ENCODE measurements at regions not wholly inside any gene's neighbourhood (a gene's known extent, or its start where the extent isn't known, plus 50 kb on each side); places are given as distances from the start of the nearest gene placed in this dataset.

DNA sequence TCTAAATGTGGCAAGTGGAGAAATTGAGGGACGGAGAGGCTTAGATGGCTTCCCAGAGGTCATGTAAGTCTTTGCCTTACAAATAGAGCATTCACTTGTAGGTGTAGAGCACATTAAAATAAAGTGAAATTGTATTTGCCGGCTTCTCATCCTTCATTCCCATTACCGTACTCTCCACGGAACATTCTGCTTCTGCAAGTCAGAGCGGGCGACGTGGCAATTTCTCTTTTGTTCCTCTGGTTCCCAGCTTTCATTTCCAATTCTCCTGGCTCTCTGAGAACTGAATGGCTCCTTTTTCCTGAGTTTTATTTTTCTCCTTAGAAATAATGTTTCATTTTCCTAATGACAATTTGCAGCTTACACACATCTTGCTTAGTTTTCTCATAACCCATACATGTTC lies 51.3 kb upstream of the PFKP start:
- DNase-seq (no peak), ATAC-seq (no peak)
- Mint-ChIP-seq H3K36me3 (ENCODE audit: low read depth) (no peaks in the 10 kb centered on the region), H3K9me3 (ENCODE audit: low read depth) (peaks cover 3% of the 10 kb centered on the region), H3K4me3 (no peak overlapping the region), H3K4me1 (no peaks in the 10 kb centered on the region), H3K27ac (no peak overlapping the region), H3K27me3 (peaks cover 31% of the 10 kb centered on the region)
- POLR2A ChIA-PET = no interaction called here
- CTCF ChIA-PET = no interaction called here
- intact Hi-C loops (cut with DNase I, micrococcal nuclease) = no loop called here

DNA sequence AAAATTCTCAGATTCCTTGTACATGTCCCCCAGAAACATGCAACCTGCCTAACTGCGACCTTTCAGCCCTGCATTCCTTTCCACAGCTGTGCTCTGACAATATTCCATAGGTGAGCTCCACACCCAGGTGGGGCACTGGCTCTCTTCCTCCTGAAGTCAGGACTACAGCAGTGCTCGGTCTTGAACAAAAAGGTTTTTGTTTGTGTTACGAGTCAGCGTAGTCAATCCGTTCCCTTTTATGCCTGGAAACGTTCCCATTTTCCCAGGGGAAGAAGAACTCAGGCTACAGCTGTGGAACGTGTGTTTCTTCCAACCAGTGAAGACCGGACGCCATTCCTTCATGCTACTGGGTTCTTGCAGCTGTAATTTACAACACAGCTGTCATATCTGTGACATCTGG lies 52.4 kb upstream of the PFKP start:
- intact Hi-C loops (cut with DNase I, micrococcal nuclease) = no loop called here
- no peak for ATAC-seq
- CTCF ChIA-PET = interaction anchor here (1.0 kb wide), 1 partner anchor 10 kb away, joined by 3 read pairs; no protein-coding TSS in a partner anchor
- POLR2A ChIA-PET = no interaction called here
- no peak for DNase-seq
- Mint-ChIP-seq H3K4me1 (no peaks in the 10 kb centered on the region), H3K27me3 (peaks cover 31% of the 10 kb centered on the region), H3K4me3 (no peak overlapping the region), H3K36me3 (ENCODE audit: low read depth) (no peaks in the 10 kb centered on the region), H3K27ac (no peak overlapping the region), H3K9me3 (ENCODE audit: low read depth) (peaks cover 3% of the 10 kb centered on the region)

GRCh38 chr10:3012223-3012622 lies 55.1 kb upstream of the PFKP start:
- no peak for ATAC-seq
- H3K4me3 Mint-ChIP-seq = no peak overlapping the region
- peaks cover 33% of the 10 kb centered on the region for H3K27me3 Mint-ChIP-seq
- no peak for DNase-seq
- no peak overlapping the region for H3K27ac Mint-ChIP-seq
- peaks cover 3% of the 10 kb centered on the region for H3K9me3 Mint-ChIP-seq (ENCODE audit: low read depth)
- ChIA-PET CTCF (no interaction called here), POLR2A (no interaction called here)
- intact Hi-C loops (cut with DNase I, micrococcal nuclease) = no loop called here
- peaks cover 2% of the 10 kb centered on the region for H3K4me1 Mint-ChIP-seq
- H3K36me3 Mint-ChIP-seq (ENCODE audit: low read depth) = no peaks in the 10 kb centered on the region

GRCh38 chr10:3010816-3011460 lies 56.4 kb upstream of the PFKP start:
- H3K27me3 Mint-ChIP-seq = peaks cover 41% of the 10 kb centered on the region
- POLR2A ChIA-PET = no interaction called here
- H3K4me3 Mint-ChIP-seq = no peak overlapping the region
- CTCF ChIA-PET = interaction anchor here (0.6 to 0.7 kb wide), 2 partner anchors 235 to 1455 kb away, joined by 3 read pairs; no protein-coding TSS in a partner anchor
- no peaks in the 10 kb centered on the region for H3K36me3 Mint-ChIP-seq (ENCODE audit: low read depth)
- peaks cover 2% of the 10 kb centered on the region for H3K4me1 Mint-ChIP-seq
- DNase-seq = peak; percentile 14
- no peak overlapping the region for H3K27ac Mint-ChIP-seq
- intact Hi-C loops (cut with DNase I, micrococcal nuclease) = no loop called here
- peaks cover 3% of the 10 kb centered on the region for H3K9me3 Mint-ChIP-seq (ENCODE audit: low read depth)
- peak; percentile 58 for ATAC-seq

GRCh38 chr10:3010334-3010733 lies 57.0 kb upstream of the PFKP start:
- peaks cover 41% of the 10 kb centered on the region for H3K27me3 Mint-ChIP-seq
- POLR2A ChIA-PET = no interaction called here

DNA sequence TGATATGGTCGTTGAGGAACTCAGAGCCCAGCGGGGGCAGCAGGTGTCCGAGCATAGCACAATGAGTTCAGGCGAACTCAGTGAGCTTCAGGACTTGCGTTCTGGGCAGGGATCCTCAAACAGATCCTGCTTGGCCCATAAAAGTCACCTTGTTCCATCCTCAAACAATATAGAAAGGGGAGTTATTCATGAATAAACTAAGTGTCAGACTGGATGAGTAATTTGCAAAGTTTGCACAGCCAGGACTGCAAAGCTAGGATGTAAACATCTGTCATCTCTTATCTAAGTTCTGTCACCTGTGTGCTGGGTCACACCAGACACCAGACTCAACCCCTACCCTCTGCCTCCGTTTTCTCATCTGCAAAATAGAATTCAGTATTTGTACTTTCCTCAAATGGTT lies 58.0 kb upstream of the PFKP start:
- ChIA-PET POLR2A (no interaction called here), CTCF (no interaction called here)
- peaks cover 2% of the 10 kb centered on the region for H3K4me1 Mint-ChIP-seq
- no peak for DNase-seq
- H3K4me3 Mint-ChIP-seq = no peak overlapping the region
- intact Hi-C loops (cut with DNase I, micrococcal nuclease) = no loop called here
- peak; percentile 53 for ATAC-seq
- H3K27me3 Mint-ChIP-seq = peaks cover 41% of the 10 kb centered on the region
- H3K9me3 Mint-ChIP-seq (ENCODE audit: low read depth) = peaks cover 3% of the 10 kb centered on the region
- H3K36me3 Mint-ChIP-seq (ENCODE audit: low read depth) = no peaks in the 10 kb centered on the region
- no peak overlapping the region for H3K27ac Mint-ChIP-seq

More at GRCh38 chr10:3010334-3010733, 57.0 kb upstream of the PFKP start:
- peaks cover 2% of the 10 kb centered on the region for H3K4me1 Mint-ChIP-seq
- intact Hi-C loops (cut with DNase I, micrococcal nuclease) = no loop called here
- H3K9me3 Mint-ChIP-seq (ENCODE audit: low read depth) = peaks cover 3% of the 10 kb centered on the region
- no peaks in the 10 kb centered on the region for H3K36me3 Mint-ChIP-seq (ENCODE audit: low read depth)
- H3K27ac Mint-ChIP-seq = no peak overlapping the region
- no peak overlapping the region for H3K4me3 Mint-ChIP-seq
- DNase-seq (no peak), ATAC-seq (no peak)
- CTCF ChIA-PET = no interaction called here

- peaks cover 40% of the 10 kb centered on the region for H3K27me3 Mint-ChIP-seq
- H3K4me1 Mint-ChIP-seq = peaks cover 2% of the 10 kb centered on the region
- CTCF ChIA-PET = no interaction called here
These were observed 58.7 kb upstream of the PFKP start for GRCh38 chr10:3008518-3009195.

DNA sequence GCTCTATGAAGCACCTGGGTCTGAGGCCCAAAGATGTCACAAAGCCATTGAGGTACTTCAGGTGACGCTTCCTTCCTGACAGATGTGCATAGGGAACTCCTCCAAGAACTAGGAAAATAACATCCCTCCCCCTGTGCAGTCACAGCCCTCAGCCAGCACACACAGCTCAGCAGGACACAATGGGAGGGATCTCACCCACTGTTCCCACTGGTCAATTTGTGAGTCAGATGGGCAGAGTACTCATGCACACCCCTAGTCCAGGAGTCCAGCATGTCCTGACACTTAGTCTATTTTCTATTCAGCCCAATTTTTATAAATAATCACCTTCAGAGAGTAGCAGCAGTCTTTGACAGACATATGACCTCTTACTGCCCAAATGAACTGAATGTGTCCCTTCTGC lies 60.7 kb upstream of the PFKP start:
- ChIA-PET POLR2A (no interaction called here), CTCF (no interaction called here)
- H3K4me3 Mint-ChIP-seq = no peak overlapping the region
- H3K36me3 Mint-ChIP-seq (ENCODE audit: low read depth) = no peaks in the 10 kb centered on the region
- H3K9me3 Mint-ChIP-seq (ENCODE audit: low read depth) = no peaks in the 10 kb centered on the region
- ATAC-seq (no peak), DNase-seq (no peak)
- intact Hi-C loops (cut with DNase I, micrococcal nuclease) = no loop called here
- no peak overlapping the region for H3K27ac Mint-ChIP-seq
- peaks cover 9% of the 10 kb centered on the region for H3K4me1 Mint-ChIP-seq
- peaks cover 21% of the 10 kb centered on the region for H3K27me3 Mint-ChIP-seq

More at GRCh38 chr10:3008518-3009195, 58.7 kb upstream of the PFKP start:
- DNase-seq (no peak), ATAC-seq (no peak)
- Mint-ChIP-seq H3K36me3 (ENCODE audit: low read depth) (no peaks in the 10 kb centered on the region), H3K9me3 (ENCODE audit: low read depth) (peaks cover 3% of the 10 kb centered on the region), H3K4me3 (no peak overlapping the region), H3K27ac (no peak overlapping the region)
- intact Hi-C loops (cut with DNase I, micrococcal nuclease) = no loop called here
- POLR2A ChIA-PET = no interaction called here

DNA sequence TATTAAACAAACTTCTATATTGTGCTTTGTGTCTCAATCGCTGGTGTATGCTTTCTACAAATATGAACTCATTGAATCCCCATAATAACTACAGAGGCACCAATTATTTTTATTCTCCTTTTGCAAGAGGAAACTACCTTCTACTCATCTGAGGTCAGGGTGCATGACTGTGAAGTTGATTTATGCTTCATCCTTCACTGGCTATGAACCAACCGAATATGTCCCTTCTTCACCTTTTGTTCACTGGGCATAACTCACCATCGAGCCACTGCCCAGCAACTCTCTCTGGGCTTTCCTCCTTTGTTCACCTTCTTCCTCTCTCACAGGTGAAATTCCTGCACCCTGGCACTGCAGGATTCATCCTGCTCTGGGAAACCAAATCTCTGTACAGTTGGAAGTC lies 61.3 kb upstream of the PFKP start:
- H3K27me3 Mint-ChIP-seq = peaks cover 21% of the 10 kb centered on the region
- H3K36me3 Mint-ChIP-seq (ENCODE audit: low read depth) = no peaks in the 10 kb centered on the region
- H3K4me3 Mint-ChIP-seq = no peak overlapping the region
- intact Hi-C loops (cut with DNase I, micrococcal nuclease) = no loop called here
- ATAC-seq (no peak), DNase-seq (no peak)
- ChIA-PET CTCF (interaction anchor here (0.5 kb wide), 1 partner anchor 413 kb away, joined by 3 read pairs; no protein-coding TSS in a partner anchor), POLR2A (no interaction called here)
- no peaks in the 10 kb centered on the region for H3K9me3 Mint-ChIP-seq (ENCODE audit: low read depth)
- H3K27ac Mint-ChIP-seq = no peak overlapping the region
- peaks cover 9% of the 10 kb centered on the region for H3K4me1 Mint-ChIP-seq

GRCh38 chr10:3002304-3002703 lies 65.0 kb upstream of the PFKP start:
- intact Hi-C loops (cut with DNase I, micrococcal nuclease) = no loop called here
- DNase-seq = peak; percentile 33
- CTCF ChIA-PET = no interaction called here
- Mint-ChIP-seq H3K27ac (no peak overlapping the region), H3K4me1 (peaks cover 9% of the 10 kb centered on the region), H3K36me3 (ENCODE audit: low read depth) (no peaks in the 10 kb centered on the region), H3K27me3 (peaks cover 10% of the 10 kb centered on the region), H3K9me3 (ENCODE audit: low read depth) (no peaks in the 10 kb centered on the region), H3K4me3 (no peak overlapping the region)
- ATAC-seq = peak; percentile 96
- POLR2A ChIA-PET = no interaction called here

GRCh38 chr10:3000048-3000447 lies 67.3 kb upstream of the PFKP start:
- Mint-ChIP-seq H3K36me3 (ENCODE audit: low read depth) (no peaks in the 10 kb centered on the region), H3K27me3 (peaks cover 4% of the 10 kb centered on the region), H3K4me3 (no peak overlapping the region), H3K4me1 (peaks cover 9% of the 10 kb centered on the region), H3K27ac (no peak overlapping the region), H3K9me3 (ENCODE audit: low read depth) (no peaks in the 10 kb centered on the region)
- CTCF ChIA-PET = interaction anchor here (0.5 kb wide), 1 partner anchor 193 kb away, joined by 3 read pairs; no protein-coding TSS in a partner anchor
- no peak for DNase-seq
- intact Hi-C loops (cut with DNase I, micrococcal nuclease) = no loop called here
- no peak for ATAC-seq
- POLR2A ChIA-PET = no interaction called here

- intact Hi-C loops (cut with DNase I, micrococcal nuclease) = no loop called here
- peaks cover 6% of the 10 kb centered on the region for H3K27me3 Mint-ChIP-seq
- ATAC-seq (no peak), DNase-seq (no peak)
- POLR2A ChIA-PET = no interaction called here
- no peaks in the 10 kb centered on the region for H3K9me3 Mint-ChIP-seq (ENCODE audit: low read depth)
- CTCF ChIA-PET = no interaction called here
- no peak overlapping the region for H3K4me3 Mint-ChIP-seq
- no peaks in the 10 kb centered on the region for H3K36me3 Mint-ChIP-seq (ENCODE audit: low read depth)
- no peak overlapping the region for H3K27ac Mint-ChIP-seq
- H3K4me1 Mint-ChIP-seq = no peaks in the 10 kb centered on the region
These were observed 73.0 kb upstream of the PFKP start for GRCh38 chr10:2994221-2994961.
